ENCODE measurements at regions not wholly inside any gene's neighbourhood (a gene's known extent, or its start where the extent isn't known, plus 50 kb on each side); places are given as distances from the start of the nearest gene placed in this dataset.

- no peak overlapping the region for H3K4me3 ChIP-seq
- no peak for DNase-seq
- no peak for TF ChIP-seq CTCF (IDR thresholded peaks at IDR 0.05)
- TF ChIP-seq POLR2A (IDR thresholded peaks at IDR 0.05) = no peak
- H3K4me1 ChIP-seq = peaks cover 0 to 8% (median 0%) of the 10 kb centered on the region in 12 donors
- 44 to 62% (median 50%) methylated on average over 7 of the region's 7 CpGs for WGBS, 4 donors
- no peak for ATAC-seq
- H3K9me3 ChIP-seq = peaks cover 0 to 5% (median 0%) of the 10 kb centered on the region in 12 donors
- no peaks in the 10 kb centered on the region for H3K27me3 ChIP-seq
- H3K36me3 ChIP-seq = no peaks in the 10 kb centered on the region
- H3K27ac ChIP-seq = no peak overlapping the region
- intact Hi-C loops (cut with DNase I) = no loop called here
These were observed 141.0 kb upstream of the KCTD1 start for GRCh38 chr18:26689226-26689879.

- intact Hi-C loops (cut with DNase I) = no loop called here
- DNase-seq (no peak), ATAC-seq (no peak)
- H3K27ac ChIP-seq = no peak overlapping the region
- no peaks in the 10 kb centered on the region for H3K27me3 ChIP-seq
- 70 to 76% (median 74%) methylated on average over 3 of the region's 3 CpGs for WGBS, 4 donors
- peaks cover 0 to 8% (median 0%) of the 10 kb centered on the region in 12 donors for H3K4me1 ChIP-seq
- TF ChIP-seq POLR2A (IDR thresholded peaks at IDR 0.05) (no peak), CTCF (IDR thresholded peaks at IDR 0.05) (no peak)
- no peaks in the 10 kb centered on the region for H3K9me3 ChIP-seq
- H3K4me3 ChIP-seq = no peak overlapping the region
- no peaks in the 10 kb centered on the region for H3K36me3 ChIP-seq
These were observed 138.2 kb upstream of the KCTD1 start for GRCh38 chr18:26686532-26686931.

GRCh38 chr18:26685438-26686157 lies 137.2 kb upstream of the KCTD1 start:
- H3K27me3 ChIP-seq = no peaks in the 10 kb centered on the region
- H3K4me1 ChIP-seq = peaks cover 0 to 8% (median 0%) of the 10 kb centered on the region in 12 donors
- TF ChIP-seq CTCF (IDR thresholded peaks at IDR 0.05) (no peak), POLR2A (IDR thresholded peaks at IDR 0.05) (no peak)
- peak overlapping the region in 1 of 12 donors; percentile 43 for H3K27ac ChIP-seq
- DNase-seq (peak in 1 of 5 donors; percentile 23), ATAC-seq (peak; percentile 36 to 82 (median 76))
- no peaks in the 10 kb centered on the region for H3K9me3 ChIP-seq
- no peaks in the 10 kb centered on the region for H3K36me3 ChIP-seq
- 65 to 73% (median 67%) methylated on average over 5 of the region's 5 CpGs for WGBS, 4 donors
- intact Hi-C loops (cut with DNase I) = no loop called here
- no peak overlapping the region for H3K4me3 ChIP-seq

- ATAC-seq = peak in 2 of 4 donors; percentile 36 to 87
- no peak overlapping the region for H3K27ac ChIP-seq
- intact Hi-C loops (cut with DNase I) = loop anchor here in 1 of 10 donors (5.0 to 10.0 kb wide), 2 partner anchors 34 to 87 kb away; no protein-coding TSS in a partner anchor
- H3K4me1 ChIP-seq = no peaks in the 10 kb centered on the region
- no peaks in the 10 kb centered on the region for H3K9me3 ChIP-seq
- H3K27me3 ChIP-seq = no peaks in the 10 kb centered on the region
- H3K36me3 ChIP-seq = no peaks in the 10 kb centered on the region
- DNase-seq = no peak
- TF ChIP-seq CTCF (IDR thresholded peaks at IDR 0.05) (no peak), POLR2A (IDR thresholded peaks at IDR 0.05) (no peak)
- H3K4me3 ChIP-seq = no peak overlapping the region
- WGBS, 4 donors = 68 to 94% (median 69%) methylated on average over 1 of the region's 1 CpG
These were observed 129.6 kb upstream of the KCTD1 start for GRCh38 chr18:26677957-26678356.

All from heart left ventricle (tissue), 16 donors.